ENCODE measurements at regions not wholly inside any gene's neighbourhood (a gene's known extent, or its start where the extent isn't known, plus 50 kb on each side); places are given as distances from the start of the nearest gene placed in this dataset.

DNA sequence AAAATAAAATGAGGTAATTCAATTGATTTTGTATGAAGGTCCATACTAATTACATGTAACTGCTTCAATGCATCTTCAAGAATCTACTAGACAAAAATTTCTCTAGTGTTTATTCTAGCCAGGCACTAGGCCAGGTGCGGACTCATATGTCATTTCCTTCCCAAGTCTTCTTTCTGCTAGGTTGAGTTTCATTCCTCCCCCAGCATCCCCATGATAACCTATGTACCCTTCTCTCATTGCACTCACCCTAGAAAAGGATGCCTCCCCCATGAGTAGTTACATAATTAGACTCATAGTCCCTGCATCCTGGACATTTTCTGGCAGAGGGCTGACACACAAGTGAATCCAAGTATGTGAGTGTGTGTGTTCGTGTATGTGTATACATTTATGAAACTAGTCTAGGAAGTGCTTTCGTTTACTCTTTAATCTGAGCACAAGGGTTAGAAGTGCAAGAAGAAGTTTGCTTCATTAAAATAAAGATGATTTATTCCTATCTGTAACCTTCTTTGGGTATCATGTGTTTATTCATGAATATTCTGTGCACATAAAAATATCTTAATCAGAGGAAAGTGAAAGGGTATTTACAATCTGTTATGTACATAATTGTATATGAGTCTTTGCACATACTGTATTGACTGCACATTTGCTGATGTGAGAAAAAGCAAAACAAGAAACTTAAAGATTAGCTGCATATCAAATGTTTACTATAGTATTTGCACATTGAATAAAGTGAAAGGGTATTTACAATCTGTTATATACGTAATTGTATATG, 585.6 kb upstream of the ZNF717 start:
- TF ChIP-seq CTCF (IDR thresholded peaks at IDR 0.05; ENCODE audit: insufficient read depth, low read length), result no peak
- no peak overlapping the region for H3K4me3 ChIP-seq (ENCODE audit: low read depth, low read length)
- no peak for DNase-seq (ENCODE audit: low read depth)

GRCh38 chr3:76372497-76372896, 587.1 kb upstream of the ZNF717 start:
- no peak for TF ChIP-seq CTCF (IDR thresholded peaks at IDR 0.05; ENCODE audit: insufficient read depth, low read length)
- DNase-seq (ENCODE audit: low read depth), result no peak
- H3K4me3 ChIP-seq (ENCODE audit: low read depth, low read length), result no peak overlapping the region

GRCh38 chr3:76377074-76377473, 591.7 kb upstream of the ZNF717 start:
- DNase-seq (ENCODE audit: low read depth), result no peak
- H3K4me3 ChIP-seq (ENCODE audit: low read depth, low read length), result no peak overlapping the region
- no peak for TF ChIP-seq CTCF (IDR thresholded peaks at IDR 0.05; ENCODE audit: insufficient read depth, low read length)

DNA sequence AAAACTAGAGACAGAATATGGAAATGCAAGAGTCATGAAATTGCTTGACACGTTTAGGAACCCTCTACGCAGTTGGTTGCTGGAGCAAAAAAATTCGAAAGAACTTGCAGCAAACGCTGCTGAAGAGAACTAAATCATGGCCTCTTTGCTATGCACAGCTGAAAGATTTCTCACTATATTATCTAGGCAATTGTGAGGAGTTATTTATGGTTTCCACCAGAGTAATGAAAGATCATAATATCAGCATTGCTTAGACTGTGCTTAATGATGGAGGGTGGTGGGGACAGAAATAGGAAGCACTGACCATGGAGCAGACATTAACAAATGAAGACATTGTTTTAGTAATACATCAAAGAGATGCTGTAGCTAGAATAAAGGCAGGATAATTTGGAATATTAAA, 593.4 kb upstream of the ZNF717 start:
- no peak for DNase-seq (ENCODE audit: low read depth)
- H3K4me3 ChIP-seq (ENCODE audit: low read depth, low read length), result no peak overlapping the region
- TF ChIP-seq CTCF (IDR thresholded peaks at IDR 0.05; ENCODE audit: insufficient read depth, low read length), result no peak

GRCh38 chr3:76383781-76384180, 598.4 kb upstream of the ZNF717 start:
- no peak for DNase-seq (ENCODE audit: low read depth)
- H3K4me3 ChIP-seq (ENCODE audit: low read depth, low read length), result no peak overlapping the region
- no peak for TF ChIP-seq CTCF (IDR thresholded peaks at IDR 0.05; ENCODE audit: insufficient read depth, low read length)

- no peak for DNase-seq (ENCODE audit: low read depth)
- TF ChIP-seq CTCF (IDR thresholded peaks at IDR 0.05; ENCODE audit: insufficient read depth, low read length), result no peak
- H3K4me3 ChIP-seq (ENCODE audit: low read depth, low read length), result no peak overlapping the region
Measured at GRCh38 chr3:76387000-76387399, 601.7 kb upstream of the ZNF717 start.

- DNase-seq (ENCODE audit: low read depth), result no peak
- H3K4me3 ChIP-seq (ENCODE audit: low read depth, low read length), result no peak overlapping the region
- TF ChIP-seq CTCF (IDR thresholded peaks at IDR 0.05; ENCODE audit: insufficient read depth, low read length), result no peak
Measured at GRCh38 chr3:76400141-76400540, 614.8 kb upstream of the ZNF717 start.

All from fibroblast of the aortic adventitia (primary cell).